KOPT-K1 (cell line): ENCODE measurements at regions not wholly inside any gene's neighbourhood (a gene's known extent, or its start where the extent isn't known, plus 50 kb on each side); places are given as distances from the start of the nearest gene placed in this dataset.

Experiments
- H3K27ac ChIP-seq: fragments of 200-600 bp; sonication (generic); 2 replicates; pipeline ENCODE4 v1.5.1; 2016; ENCODE audit warnings: antibody characterized with exemption, mild to moderate bottlenecking, low read depth, low read length; ENCODE audit not compliant: poor library complexity, severe bottlenecking
- H3K36me3 ChIP-seq: fragments of 200-600 bp; sonication (generic); 2 replicates; pipeline ENCODE4 v1.5.1; 2017; ENCODE audit warnings: antibody characterized with exemption, mild to moderate bottlenecking, low read length, moderate library complexity; ENCODE audit not compliant: insufficient read depth
- H3K9me3 ChIP-seq: fragments of 200-600 bp; sonication (generic); 2 replicates; pipeline ENCODE4 v1.5.1; 2017; ENCODE audit warnings: antibody characterized with exemption, low read length, mild to moderate bottlenecking; ENCODE audit not compliant: insufficient read depth, poor library complexity, severe bottlenecking

GRCh38 chr13:83592095-83592494 is 290.2 kb downstream of the SLITRK1 start:
- H3K9me3 ChIP-seq = no peaks in the 10 kb centered on the region

GRCh38 chr13:83589814-83590213 is 292.5 kb downstream of the SLITRK1 start:
- no peaks in the 10 kb centered on the region for H3K9me3 ChIP-seq
- no peak overlapping the region for H3K27ac ChIP-seq
- H3K36me3 ChIP-seq = no peaks in the 10 kb centered on the region

More at GRCh38 chr13:83592095-83592494, 290.2 kb downstream of the SLITRK1 start:
- Histone ChIP-seq H3K27ac (no peak overlapping the region), H3K36me3 (no peaks in the 10 kb centered on the region)

- no peak overlapping the region for H3K27ac ChIP-seq
- H3K36me3 ChIP-seq = no peaks in the 10 kb centered on the region
- H3K9me3 ChIP-seq = no peaks in the 10 kb centered on the region
Observed at GRCh38 chr13:83577183-83577582, 305.1 kb downstream of the SLITRK1 start.

GRCh38 chr13:83568019-83568418 is 314.3 kb downstream of the SLITRK1 start:
- Histone ChIP-seq H3K36me3 (no peaks in the 10 kb centered on the region), H3K27ac (no peak overlapping the region), H3K9me3 (no peaks in the 10 kb centered on the region)

GRCh38 chr13:83563499-83563898 is 318.8 kb downstream of the SLITRK1 start:
- no peak overlapping the region for H3K27ac ChIP-seq
- no peaks in the 10 kb centered on the region for H3K36me3 ChIP-seq
- H3K9me3 ChIP-seq = no peaks in the 10 kb centered on the region

- Histone ChIP-seq H3K27ac (no peak overlapping the region), H3K9me3 (no peaks in the 10 kb centered on the region), H3K36me3 (no peaks in the 10 kb centered on the region)
Observed at GRCh38 chr13:83557845-83558244, 324.4 kb downstream of the SLITRK1 start.

GRCh38 chr13:83549671-83550070 is 332.6 kb downstream of the SLITRK1 start:
- Histone ChIP-seq H3K36me3 (no peaks in the 10 kb centered on the region), H3K9me3 (no peaks in the 10 kb centered on the region), H3K27ac (no peak overlapping the region)

GRCh38 chr13:83547043-83547442 is 335.2 kb downstream of the SLITRK1 start:
- Histone ChIP-seq H3K27ac (no peak overlapping the region), H3K36me3 (no peaks in the 10 kb centered on the region), H3K9me3 (no peaks in the 10 kb centered on the region)

GRCh38 chr13:83546476-83546875 is 335.8 kb downstream of the SLITRK1 start:
- Histone ChIP-seq H3K9me3 (no peaks in the 10 kb centered on the region), H3K27ac (no peak overlapping the region), H3K36me3 (no peaks in the 10 kb centered on the region)

- H3K27ac ChIP-seq = no peak overlapping the region
- peaks cover 9% of the 10 kb centered on the region for H3K9me3 ChIP-seq
- no peaks in the 10 kb centered on the region for H3K36me3 ChIP-seq
Observed at GRCh38 chr13:83538636-83539035, 343.6 kb downstream of the SLITRK1 start.

- Histone ChIP-seq H3K9me3 (peaks cover 9% of the 10 kb centered on the region), H3K27ac (no peak overlapping the region)
Observed at GRCh38 chr13:83536941-83537340, 345.3 kb downstream of the SLITRK1 start.

GRCh38 chr13:83536153-83536552 is 346.1 kb downstream of the SLITRK1 start:
- Histone ChIP-seq H3K36me3 (no peaks in the 10 kb centered on the region), H3K27ac (no peak overlapping the region), H3K9me3 (peaks cover 9% of the 10 kb centered on the region)

More at GRCh38 chr13:83536941-83537340, 345.3 kb downstream of the SLITRK1 start:
- no peaks in the 10 kb centered on the region for H3K36me3 ChIP-seq

GRCh38 chr13:83532809-83533208 is 349.5 kb downstream of the SLITRK1 start:
- H3K36me3 ChIP-seq = no peaks in the 10 kb centered on the region
- no peaks in the 10 kb centered on the region for H3K9me3 ChIP-seq
- H3K27ac ChIP-seq = no peak overlapping the region

GRCh38 chr13:83531022-83531421 is 351.3 kb downstream of the SLITRK1 start:
- Histone ChIP-seq H3K36me3 (no peaks in the 10 kb centered on the region), H3K9me3 (no peaks in the 10 kb centered on the region)

GRCh38 chr13:83516781-83517180 is 365.5 kb downstream of the SLITRK1 start:
- Histone ChIP-seq H3K36me3 (no peaks in the 10 kb centered on the region), H3K9me3 (no peaks in the 10 kb centered on the region), H3K27ac (no peak overlapping the region)

More at GRCh38 chr13:83531022-83531421, 351.3 kb downstream of the SLITRK1 start:
- H3K27ac ChIP-seq = no peak overlapping the region

GRCh38 chr13:83515268-83516015 is 366.8 kb downstream of the SLITRK1 start:
- no peaks in the 10 kb centered on the region for H3K36me3 ChIP-seq
- no peaks in the 10 kb centered on the region for H3K9me3 ChIP-seq
- no peak overlapping the region for H3K27ac ChIP-seq
